HG02885 (cell line): ENCODE measurements at regions not wholly inside any gene's neighbourhood (a gene's known extent, or its start where the extent isn't known, plus 50 kb on each side); places are given as distances from the start of the nearest gene placed in this dataset.

Source experiments
- ATAC-seq: cut with Tn5 transposase; IDR thresholded peaks from one replicate; pipeline ENCODE4 v1.9.1; 2021; ENCODE audit warnings: mild to moderate bottlenecking; ENCODE audit not compliant: unreplicated experiment, poor library complexity

DNA sequence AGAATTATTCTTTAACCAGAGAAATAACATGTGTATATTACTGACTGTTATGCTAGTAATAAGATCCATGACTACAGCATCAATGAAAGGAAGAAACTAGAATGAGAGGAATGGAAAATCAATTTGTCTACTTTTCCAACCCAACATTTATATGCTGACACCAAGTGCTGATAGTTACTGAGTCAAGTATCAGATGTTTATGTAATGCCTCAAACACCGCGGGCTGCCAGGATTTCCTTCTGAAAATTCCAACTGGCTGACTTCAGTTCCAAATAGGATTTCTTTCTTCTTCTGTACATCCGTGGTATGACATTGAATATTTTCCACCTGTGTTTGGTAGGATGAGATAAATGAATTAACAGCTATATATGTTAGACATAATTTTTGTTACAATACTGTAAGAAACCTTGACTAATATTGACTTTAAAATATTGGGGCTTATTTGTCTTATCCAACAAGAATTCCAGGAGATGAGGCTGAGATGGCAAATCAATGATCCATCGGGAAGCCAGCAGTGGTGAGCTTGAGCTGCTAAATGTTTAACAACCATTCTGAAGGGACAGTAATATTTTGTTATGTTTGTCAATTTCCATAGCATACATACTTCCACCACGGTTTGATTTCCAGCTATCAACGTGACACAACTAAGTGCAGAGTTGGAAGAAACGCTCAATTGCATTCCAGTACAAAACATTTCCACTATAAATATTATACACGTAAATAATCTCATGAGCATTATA, 435.2 kb upstream of the AUTS2 start:
- ATAC-seq, result no peak

DNA sequence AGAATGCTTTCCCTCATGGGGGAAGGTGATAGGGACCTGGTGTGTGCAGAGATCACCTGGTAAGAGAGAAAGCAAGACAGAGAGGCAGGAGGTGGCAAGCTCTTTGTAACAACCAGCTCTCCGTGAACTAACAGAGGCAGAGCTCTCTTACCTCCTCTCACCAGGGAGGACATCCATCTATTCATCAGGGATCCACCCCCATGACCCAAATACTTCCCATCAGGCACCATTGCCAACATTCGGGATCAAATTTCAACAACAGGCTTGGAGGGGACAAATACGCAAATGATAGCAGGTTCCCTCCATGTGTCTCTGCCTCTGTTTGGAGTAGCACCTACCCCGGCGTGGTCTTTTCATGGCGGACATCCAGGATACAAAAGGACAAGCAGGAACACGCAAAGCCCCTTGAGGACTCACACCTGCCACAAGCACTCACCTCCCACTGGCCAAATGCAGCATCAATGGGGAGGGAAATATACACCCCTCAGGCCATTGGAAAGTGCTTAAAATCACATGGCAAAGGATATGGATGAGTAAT, 431.2 kb upstream of the AUTS2 start:
- no peak for ATAC-seq

DNA sequence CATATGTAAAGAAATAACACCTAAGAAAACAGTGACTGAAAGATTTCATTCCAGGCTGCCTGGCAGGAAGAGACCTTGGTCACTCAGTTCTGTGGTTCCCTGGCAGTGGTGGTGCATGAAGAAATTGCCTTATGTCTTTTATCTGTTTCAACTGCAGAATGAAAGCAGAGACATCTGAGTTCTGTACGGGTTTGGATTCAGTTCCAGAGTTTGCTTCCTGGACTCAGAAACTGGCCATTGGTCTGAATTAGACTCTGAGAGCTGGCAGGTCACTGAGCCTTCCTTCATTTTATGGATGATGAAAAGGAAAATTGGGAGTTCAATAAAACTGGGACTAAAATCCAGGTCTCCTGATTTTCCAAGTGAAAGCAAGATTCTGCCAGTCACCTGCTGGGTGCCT, 428.9 kb upstream of the AUTS2 start:
- no peak for ATAC-seq

DNA sequence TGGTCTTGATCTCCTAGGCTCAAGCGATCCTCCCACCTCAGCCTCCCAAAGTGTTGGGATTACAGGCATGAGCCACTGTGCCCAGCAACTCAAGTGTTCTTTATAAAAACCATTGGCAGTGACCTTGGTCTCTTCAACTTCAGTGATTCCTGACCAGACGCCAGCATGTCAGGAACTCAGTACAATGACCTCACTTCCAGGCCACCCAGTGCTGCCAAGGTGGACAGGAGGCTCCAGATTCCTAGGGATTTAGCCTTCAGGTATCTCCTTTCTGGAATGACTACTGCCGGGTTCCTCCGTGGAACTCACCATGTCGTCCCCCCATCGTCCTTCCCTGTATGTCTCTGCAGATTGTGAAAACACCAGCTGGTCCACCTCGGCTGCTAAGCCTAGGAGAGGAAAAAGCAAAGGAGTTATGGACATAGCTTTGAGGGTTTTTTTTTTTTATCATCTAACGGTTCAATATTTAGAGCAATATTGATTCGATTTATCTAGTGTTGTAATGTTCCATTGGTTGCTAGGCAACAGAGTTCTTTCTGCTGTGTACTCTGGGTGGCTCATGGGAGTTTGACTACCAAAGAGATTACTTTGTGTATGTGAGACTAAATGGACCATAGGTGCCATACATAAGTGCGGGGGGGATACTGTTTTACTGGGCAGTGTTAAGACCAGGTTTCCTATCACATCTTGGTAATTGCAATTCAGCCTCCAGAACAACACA, 425.8 kb upstream of the AUTS2 start:
- ATAC-seq, result no peak

DNA sequence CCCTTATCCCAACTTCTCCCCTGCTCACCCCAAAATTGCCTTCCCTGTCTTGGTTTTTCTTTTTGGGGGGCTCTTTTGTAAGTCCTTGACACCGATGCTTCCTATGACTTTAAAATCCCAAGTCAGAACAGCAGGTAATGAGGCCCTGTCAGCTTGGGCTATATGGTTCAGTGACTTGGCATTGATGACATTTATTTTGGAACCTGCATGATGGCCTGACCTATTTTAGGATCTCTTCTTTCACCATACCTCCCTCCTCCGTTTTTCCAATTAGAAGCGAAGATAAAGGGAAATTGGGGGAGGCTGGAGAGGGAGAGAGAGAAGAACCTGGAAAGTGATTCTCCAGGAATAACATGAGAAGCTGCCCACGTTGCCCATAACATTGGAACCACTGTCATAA, 424.9 kb upstream of the AUTS2 start:
- ATAC-seq, result no peak

DNA sequence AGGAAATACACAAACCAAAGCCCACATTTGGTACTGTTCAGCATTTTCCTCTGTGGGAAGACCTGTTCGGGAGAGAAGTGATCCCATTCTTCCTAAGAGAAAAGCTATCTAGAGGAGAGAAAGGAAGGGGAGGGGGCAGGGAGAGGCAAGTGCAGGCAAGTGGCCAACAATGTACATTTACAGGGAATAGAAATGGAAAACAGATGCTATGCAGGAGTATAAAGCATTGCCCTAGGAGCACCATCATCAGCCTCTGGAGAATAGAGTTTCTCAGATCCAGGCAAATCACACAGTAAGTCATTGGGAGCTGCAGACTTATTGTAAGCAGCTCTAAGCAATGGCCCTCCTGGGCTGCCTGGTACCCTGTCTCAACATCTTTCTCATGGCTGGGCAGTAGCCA, 424.4 kb upstream of the AUTS2 start:
- no peak for ATAC-seq

DNA sequence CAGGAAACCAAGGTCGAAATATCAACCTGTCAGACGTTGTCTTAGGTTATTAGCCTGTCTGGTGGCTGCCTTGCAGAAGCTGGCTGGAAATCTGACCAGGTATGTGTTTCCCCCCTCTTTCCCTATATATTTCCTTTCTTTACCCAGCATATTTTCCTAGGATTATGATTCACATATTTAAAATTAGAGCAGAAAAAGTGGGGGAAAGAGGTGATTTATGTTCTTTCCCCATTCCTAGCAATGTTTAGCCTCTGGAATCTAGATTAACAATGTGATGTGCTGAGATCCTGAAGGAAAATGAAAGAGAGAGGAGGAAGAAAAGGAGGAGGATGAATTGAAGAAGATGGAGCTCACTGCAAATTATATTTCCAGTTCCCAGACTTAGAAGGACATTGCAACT, 421.4 kb upstream of the AUTS2 start:
- ATAC-seq, result no peak

DNA sequence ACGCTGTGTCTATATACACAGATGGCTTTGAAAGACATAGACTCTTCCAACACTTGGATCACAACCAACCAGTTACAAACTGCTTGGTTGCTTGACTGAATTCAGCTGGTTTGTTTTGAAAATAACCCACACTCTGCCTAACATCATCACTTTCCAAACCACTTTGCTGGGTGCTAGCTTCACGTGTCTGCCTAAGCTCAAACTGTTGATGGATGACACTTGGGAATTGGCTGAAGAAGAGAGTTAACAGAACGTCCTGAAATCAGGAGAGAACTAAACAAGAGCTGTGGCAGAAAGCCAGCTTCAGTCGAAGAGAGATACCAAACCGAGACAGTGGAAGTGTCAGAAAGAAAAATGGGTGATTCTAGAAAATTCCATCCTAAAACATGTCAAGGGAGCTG, 420.8 kb upstream of the AUTS2 start:
- ATAC-seq, result no peak

DNA sequence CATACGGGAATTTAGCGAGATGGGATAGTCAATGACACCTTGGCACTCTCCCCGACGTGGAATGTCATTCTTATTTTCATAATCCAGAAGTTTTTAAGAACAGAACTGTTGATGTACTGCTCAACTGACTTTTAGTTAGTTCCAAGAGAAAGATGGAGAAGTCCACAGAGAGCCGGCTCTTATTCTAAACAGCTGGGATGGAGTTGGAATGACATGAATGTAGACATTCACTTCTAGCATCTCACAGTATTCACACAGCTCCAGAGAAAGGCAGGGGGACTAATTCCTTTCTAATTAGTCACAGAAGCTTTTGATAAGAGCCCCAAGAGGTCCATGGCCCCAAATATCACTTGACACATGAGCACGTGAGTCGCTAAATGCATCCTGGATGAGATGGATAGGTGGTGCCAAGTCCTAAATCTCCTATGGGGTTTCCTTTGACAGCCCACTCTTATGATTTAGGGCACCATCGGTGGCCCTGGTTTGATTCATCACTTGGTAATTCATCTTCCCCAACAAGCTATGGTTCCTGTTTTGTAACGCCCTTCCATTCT, 420.3 kb upstream of the AUTS2 start:
- ATAC-seq, result no peak

DNA sequence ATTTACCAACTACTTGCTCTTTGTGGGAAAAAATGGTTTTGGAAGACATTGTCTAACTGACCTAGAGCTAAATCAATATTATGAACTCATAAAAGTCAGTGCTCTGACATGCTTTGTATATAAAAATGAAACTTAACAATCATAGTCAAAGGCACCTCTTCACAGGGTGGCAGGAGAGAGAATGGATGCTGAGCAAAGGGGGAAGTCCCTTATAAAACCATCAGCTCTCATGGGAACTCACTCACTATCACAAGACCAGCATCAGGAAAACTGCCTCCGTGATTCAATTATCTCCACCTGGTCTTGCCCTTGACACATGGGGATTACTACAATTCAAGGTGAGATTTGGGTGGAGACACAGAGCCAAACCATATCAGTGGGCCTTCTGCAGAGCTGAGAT, 417.6 kb upstream of the AUTS2 start:
- no peak for ATAC-seq

DNA sequence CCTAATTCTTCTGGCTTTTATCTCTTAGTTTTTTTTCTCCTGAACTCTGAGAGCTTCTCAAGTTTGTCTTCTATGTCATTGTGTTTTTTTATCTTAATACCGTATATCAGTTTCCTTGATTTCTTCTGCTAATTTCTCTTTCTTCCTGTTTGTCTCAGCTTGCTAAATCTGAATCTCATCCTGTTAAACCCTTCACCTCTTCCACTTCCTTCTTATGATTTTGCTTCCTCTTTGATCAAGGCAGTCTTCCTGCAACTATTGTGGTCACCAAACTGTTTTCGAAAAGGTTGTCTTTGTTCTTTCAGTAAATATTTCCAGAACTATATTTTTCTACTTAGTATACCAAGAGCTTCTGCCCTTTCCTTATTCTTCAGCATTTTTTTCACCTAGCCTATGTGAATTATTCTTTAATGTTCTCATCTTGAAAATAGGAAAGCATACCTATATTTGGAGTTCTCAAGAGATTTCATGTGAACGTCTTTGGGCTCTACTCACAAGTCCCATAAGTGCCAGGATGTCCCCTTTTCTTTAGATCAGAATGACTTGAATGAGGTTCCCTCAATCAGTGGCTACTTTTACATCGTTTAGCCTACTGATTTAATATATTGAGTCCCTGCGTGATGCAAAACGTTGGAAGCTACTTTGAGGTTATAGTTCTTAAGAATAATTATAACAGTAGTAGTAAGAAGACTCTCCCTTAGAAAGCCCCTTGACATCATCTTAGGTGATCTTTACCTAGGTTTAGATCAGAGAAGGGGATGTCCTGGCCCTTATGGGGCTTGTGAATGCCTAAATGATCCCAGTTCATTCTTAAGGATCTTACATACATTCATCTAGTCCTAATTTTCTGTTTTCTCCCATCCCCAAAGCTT, 415.4 kb upstream of the AUTS2 start:
- ATAC-seq, result no peak

DNA sequence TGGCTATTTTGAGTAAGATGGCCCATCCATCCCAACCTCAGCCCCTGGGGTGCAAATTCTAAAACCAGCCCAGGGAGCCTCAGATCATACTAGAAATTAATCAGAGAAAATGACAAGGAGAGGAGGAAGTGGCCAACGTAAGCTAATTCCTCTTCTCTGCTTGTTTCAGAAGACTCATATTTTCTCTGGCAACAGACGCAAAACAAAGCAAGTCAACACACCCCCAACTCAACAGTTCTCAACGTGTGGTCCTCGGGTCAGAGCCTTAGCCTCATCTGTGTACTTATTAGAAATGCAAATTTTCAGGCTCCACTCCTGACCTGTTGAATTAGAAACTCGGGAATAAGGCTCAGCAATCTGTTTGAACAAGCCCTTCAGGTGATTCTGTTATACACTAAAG, 413.9 kb upstream of the AUTS2 start:
- no peak for ATAC-seq

DNA sequence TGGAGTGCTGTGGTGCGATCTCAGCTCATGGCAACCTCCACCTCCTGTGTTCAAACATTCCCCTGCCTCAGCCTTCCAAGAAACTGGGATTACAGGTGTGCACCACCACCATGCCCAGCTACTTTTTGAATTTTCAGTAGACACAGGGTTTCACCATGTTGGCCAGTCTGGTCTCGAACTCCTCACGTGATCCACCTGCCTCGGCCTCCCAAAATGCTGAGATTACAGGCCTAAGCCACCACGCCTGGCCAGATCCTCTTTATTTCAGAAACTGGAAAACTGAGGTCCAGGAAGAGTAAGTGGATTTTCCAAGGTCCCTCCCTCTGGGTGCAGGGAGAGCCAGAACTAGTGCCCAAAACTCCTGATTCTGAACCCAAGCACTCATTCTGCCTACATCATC, 413.1 kb upstream of the AUTS2 start:
- no peak for ATAC-seq

DNA sequence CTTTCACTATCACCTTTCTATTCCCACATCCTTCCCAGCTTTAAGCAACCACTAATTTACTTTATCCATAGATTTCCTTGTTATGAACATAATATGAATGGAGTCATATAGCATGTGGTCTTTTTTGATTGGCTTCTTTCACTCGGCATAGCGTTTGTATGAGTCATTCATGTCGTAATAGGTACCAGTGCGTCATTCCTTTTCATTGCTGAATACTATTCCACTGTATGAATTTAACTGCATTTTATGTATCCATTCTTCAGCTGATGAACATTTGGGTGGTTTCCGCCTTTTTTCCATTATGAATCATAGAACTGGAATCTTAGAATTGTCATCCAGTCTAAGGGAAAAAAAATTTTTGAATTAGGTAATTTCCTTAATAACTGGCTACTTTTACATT, 411.3 kb upstream of the AUTS2 start:
- no peak for ATAC-seq

DNA sequence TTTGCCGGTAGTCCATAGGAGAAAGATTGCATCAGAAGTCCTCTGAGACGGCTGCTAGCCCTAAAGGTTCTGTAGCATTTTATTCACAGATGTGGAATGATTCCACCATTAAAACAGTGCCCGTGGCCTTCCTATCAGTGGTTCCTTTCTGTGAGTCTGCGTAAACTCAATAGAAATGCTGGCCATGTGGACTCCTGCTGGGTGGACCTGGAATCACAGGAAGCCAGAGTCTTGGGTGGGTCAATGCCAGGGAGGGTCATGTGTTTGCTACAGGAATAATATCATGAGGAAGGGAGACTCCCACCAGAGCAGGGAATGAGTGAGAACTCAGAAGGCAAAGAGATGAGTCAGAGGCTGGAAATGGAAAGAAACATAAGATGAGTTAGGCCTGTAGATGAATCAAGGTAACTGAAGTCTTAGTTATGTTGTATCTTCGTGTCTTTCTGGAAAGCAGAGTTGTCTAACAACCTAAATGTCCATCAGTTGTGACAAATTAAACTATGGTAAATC, 410.4 kb upstream of the AUTS2 start:
- ATAC-seq, result no peak

DNA sequence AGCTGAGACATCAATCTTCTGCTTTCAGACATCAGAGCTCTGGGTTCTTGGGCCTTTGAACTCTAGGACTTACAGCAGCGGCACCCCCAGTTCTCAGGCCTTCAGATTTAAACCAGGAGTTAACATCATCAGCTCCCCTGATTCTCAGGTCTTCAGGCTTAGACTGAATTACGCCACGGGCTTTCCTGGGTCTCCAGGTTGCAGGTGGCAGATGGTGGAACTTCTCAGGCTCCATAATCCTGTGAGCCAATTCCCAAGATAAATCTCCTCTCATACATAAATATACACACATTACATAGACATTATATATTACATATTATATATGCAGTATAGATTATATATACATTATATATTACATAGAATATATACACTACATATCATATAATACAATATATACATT, 408.9 kb upstream of the AUTS2 start:
- ATAC-seq, result no peak

DNA sequence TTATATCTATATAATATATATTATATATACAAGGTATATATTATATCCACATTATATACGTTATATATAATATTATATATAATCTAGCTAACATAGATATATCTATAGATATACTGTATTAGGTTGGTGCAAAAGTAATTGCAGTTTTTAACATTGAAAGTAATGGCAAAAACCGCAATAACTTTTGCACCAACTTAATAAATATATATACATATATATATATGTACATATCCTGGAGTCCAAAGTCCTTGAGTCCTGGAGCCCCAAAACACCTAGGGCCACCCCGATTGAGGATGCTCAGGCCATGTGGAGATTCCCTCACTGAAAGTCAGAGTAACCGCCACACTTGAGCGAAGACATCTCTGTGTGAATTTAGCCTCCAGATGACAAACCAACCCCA, 408.2 kb upstream of the AUTS2 start:
- ATAC-seq, result no peak

DNA sequence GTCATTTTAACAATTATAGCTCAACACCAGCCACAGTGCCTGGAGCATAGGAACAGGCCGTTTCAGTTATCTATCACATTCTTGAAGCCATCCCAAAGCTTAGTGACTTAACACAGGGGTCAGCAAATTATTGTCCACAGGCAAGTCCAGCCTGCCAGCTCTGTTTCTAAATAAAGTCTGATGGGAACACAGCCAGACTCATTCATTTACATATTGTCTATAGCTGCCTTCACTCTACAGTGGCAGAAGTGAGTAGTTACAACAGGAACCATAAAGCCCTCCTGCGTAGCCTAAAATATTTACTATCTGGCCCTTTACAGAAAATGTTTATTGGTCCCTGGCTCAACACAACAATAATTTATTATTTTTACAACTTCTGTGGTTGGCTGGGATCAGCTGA, 407.5 kb upstream of the AUTS2 start:
- no peak for ATAC-seq

DNA sequence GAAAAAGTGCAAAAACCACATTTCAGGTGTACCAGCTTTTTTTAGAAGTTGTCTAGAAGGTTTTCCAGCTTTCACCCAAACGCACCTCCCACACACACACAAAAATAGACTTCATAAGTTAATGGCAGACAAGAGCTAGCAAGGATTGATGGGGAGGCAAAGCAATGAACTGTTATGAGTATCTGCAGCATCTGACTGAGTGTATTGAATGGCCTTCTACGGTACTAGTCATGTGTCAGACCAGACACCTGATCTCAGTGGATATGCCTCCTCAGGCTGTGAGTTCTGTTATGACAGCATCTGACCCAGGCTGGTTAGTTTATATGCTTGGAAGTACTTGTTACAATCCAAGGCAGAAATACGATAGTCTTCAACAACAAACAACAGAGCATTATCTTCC, 406.1 kb upstream of the AUTS2 start:
- ATAC-seq, result no peak

DNA sequence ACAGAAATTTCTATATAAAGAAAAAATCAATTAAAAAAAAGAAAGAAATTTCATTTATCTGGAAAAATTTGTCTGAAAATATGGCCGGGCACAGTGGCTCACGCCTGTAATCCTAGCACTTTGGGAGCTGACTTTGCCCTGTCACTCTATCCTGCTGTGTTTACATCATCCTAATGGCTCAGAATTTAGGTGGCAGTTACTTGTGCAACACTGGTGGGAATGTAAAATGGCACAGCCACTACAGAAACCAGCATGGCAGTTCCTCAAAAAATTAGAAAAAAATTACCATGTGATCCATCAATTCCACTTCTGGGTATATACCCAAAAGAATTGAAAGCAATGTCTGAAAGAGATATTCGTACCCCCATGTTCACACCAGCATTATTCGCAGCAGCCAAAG, 405.2 kb upstream of the AUTS2 start:
- ATAC-seq, result no peak
